ENCODE measurements at regions not wholly inside any gene's neighbourhood (a gene's known extent, or its start where the extent isn't known, plus 50 kb on each side); places are given as distances from the start of the nearest gene placed in this dataset.
"Not testable (repeated sequence)": the region's sequence is repeated elsewhere in the genome, so short reads cannot be mapped to it uniquely, and the experiment has no call there.

- DNase-seq: not testable (repeated sequence)
Measured at GRCh38 chr5:96319981-96320739, 112.9 kb downstream of the PCSK1 start.

DNA sequence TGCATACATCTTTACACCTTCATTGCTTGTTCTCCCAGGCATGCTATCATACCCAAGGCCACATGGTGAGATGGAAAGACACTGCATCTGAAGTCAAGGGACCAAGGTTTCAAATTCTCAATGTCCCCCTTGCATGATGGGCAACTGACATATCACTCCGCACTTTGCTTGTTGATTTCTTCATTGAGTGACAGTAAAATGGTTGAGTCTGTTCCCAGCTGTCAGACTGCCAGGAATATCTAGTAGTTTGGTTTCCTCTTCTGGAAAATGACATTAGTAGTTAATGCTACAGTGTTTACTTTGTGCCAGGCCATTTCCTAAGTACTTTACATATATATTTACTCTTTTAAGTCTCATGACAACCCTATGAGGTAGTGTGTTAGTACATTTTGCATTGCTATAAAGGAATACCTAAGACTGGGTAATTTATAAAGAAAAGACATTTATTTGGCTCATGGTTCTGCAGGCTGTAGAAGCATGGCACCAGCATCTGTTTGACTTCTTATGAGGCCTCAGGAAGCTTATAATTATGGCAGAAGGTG, 114.4 kb downstream of the PCSK1 start:
- DNase-seq: peak in 1 of 3 experiments; percentile 8

- DNase-seq: no peak
Measured at GRCh38 chr5:96317945-96318344, 115.1 kb downstream of the PCSK1 start.

- DNase-seq: no peak
Measured at GRCh38 chr5:96316487-96316886, 116.6 kb downstream of the PCSK1 start.

- no peak for DNase-seq
Measured at GRCh38 chr5:96316017-96316416, 117.0 kb downstream of the PCSK1 start.

GRCh38 chr5:96315431-96315830, 117.6 kb downstream of the PCSK1 start:
- no peak for DNase-seq

GRCh38 chr5:96312383-96312782, 120.7 kb downstream of the PCSK1 start:
- no peak for DNase-seq

DNA sequence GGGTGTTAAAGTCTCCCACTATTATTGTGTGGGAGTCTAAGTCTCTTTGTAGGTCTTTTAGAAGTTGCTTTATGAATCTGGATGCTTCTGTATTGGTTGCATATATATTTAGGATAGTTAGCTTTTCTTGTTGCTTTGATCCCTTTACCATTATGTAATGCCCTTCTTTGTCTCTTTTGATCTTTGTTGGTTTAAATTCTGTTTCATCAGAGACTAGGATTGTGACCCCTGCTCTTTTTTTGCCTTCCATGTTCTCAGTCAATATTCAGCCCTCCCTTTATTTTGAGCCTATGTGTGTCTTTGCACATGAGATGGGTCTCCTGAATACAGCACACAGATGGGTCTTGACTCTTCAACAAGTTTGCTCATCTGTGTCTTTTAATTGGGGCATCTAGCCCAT, 126.0 kb downstream of the PCSK1 start:
- DNase-seq: not testable (repeated sequence)

DNA sequence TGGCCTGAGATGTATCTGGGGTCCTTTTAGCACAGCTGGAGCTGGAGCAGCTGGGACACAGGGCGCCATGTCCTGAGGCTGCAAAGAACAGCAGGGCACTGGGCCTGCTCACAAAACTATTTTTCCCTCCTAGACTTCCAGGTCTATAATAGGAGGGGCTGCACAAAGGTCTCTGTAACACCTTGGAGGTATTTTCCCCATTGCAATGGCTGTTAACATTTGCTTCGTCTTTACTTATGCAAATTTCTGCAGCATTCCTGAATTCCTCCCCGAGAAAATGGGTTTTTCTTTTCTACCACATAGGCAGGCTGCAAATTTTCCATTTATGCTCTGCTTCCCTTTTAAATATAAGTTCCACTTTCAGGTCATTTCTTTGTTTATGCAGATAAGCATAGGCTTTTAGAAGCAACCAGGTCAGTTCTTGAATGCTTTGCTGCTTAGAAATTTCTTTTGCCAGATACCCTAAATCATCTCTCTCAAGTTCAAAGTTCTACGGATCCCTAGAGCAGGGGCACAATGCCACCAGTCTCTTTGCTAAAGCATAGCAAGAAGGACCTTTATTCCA, 130.8 kb downstream of the PCSK1 start:
- no peak for DNase-seq

DNA sequence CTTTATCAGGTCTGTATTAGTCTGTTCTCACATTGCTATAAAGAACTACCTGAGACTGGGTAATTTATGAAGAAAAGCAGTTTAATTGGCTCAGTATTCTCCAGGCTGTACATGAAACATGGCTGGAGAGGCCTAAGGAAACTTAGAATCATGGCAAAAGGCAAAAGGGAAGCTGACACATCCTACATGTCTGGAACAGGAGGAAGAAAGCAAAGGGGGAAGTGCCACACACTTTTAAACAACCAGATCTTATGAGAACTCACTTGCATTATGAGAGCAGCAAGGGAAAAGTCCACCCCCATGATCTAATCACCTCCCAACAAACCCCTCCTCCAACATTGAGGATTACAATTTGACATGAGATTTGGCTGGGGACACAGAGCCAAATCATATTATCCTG, 132.1 kb downstream of the PCSK1 start:
- DNase-seq: no peak

DNA sequence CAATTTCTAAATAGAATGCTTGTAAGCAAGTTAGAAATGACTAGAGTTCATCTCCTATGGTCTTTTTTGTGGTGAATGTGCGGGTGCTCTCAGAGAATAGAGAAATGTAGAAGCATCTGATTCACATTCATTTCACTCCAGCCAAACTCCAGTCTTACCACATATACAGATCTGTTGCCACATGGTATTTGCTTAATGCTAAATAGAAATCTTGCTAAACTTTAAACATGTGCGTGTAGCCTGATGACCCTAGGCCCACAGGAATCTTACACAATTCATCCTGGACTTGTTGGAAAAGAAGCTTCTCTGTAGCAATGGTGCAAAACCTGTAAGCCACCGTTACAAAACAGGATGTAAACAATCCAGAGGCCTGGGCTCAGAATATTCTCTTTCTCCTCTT, 135.2 kb downstream of the PCSK1 start:
- DNase-seq: no peak

DNA sequence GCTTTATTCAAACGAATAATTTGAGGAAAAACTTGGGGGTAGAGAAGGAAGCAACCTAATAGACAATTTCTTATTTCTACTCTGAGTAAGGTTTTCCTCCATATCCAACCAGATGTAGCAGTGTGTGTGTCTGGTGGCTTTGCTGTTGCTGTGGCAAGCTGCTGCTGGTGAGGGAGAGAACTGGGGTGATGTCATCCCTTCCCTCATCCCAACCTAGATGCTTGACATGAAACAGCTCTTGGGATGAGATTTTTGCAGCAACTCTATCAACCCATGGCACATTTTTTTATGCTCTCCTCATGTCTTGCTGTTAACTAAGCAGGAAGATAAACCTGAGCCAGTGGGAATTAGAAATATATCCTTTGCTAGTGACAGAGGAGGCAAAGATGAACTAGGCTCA, 135.8 kb downstream of the PCSK1 start:
- no peak for DNase-seq

DNA sequence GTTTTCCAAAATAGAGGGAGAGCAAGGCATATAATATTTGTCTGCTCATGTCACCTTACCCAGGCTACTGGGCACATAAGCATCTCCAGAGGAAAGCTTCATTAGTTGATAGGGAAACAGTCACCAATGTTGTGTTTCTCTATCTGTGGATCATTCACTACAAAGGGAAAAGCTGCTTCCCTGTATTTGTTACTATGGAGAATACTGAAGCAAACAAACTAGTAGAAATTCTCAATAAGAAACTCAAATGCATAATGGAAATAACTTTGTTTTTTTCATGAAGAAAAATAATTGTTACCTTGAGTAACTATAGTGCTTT, 138.2 kb downstream of the PCSK1 start:
- no peak for DNase-seq

DNA sequence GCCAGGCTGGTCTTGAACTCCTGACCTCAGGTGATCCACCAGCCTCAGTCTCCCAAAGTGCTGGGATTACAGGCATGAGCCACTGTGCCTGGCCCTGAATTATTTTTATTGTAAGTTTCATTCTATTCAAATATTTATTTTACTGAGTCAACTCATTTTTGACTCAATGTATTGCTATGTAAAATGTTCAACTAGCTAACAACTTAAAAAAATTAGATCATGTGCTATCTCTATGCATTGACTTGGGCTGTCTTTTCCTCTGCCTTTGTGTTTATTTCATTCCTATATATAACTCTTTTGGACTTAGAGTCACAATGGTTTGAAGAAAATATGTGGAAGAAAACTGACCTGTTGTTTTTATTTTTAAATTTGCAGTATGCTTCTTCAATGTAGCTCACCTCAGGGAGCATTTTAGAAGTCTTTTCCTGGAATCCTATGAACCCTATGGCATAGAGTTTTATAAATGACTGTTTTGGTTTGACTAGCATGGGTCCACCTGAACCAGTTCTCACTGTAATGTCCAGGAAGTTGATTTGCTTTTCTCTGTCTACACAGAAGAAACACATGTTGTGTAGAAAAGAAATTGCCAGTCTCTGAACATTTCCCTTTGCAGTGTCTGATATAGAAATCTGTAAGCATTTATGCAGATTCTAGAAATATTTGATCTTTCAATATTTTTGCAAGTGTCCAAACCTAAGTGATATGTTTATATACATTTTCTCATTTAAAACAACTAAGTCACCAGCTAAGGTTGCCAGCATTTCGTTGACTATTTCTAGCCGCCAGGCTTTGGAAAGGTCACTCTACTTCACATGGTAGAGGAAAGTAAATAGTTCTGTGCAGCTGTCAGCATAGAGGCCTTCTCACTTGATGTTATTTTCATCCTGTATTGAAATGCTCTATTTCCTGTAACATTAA, 138.8 kb downstream of the PCSK1 start:
- no peak for DNase-seq

DNA sequence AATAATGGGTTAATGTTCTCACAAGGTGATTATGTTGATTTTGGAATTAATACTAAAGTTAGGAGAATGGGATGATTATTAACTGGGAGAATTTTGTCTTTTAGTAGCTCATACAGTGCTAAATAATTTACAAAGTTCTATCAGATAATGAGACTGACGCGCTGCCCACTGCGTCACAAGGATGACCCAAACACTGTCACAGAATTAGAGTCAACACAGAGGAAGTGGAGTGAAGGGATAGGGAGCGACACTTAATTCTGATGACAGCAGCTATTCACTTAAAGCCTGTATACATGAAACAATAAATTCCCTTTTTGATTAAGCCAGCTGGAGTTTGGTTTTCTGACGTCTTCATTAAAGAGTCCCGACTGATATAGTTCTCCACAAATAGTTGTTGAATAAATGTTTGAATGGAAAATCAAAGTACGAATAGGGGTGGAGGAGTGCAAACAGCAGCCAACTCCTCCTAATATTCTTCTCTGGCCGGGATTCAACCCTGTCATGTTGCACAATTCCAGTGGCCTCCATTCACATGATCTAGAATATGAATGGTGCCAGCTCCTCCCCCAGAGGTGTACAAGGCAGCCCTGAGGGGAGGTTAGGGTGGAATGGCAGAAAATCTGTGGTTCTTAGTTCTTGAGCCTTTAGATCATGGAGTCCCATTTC, 140.3 kb downstream of the PCSK1 start:
- no peak for DNase-seq

GRCh38 chr5:96289287-96289686, 143.8 kb downstream of the PCSK1 start:
- DNase-seq: not testable (repeated sequence)

DNA sequence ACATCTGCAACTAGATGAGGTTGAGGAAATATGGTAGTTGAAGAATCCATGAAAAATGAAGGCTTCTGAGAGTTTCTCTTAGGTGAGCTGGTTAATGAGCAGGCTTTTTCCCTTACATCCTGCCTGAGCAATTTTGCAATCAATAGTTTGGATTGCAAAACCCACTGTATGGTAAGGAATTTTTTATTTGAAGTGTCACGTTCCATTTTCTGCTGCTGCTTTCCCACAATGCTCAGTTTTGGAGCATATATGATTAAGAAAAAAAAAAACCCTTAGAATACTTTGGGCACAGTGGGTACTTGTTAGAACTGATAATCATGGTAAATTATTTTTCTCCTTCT, 144.2 kb downstream of the PCSK1 start:
- no peak for DNase-seq

- no peak for DNase-seq
Measured at GRCh38 chr5:96288166-96288844, 144.7 kb downstream of the PCSK1 start.

DNA sequence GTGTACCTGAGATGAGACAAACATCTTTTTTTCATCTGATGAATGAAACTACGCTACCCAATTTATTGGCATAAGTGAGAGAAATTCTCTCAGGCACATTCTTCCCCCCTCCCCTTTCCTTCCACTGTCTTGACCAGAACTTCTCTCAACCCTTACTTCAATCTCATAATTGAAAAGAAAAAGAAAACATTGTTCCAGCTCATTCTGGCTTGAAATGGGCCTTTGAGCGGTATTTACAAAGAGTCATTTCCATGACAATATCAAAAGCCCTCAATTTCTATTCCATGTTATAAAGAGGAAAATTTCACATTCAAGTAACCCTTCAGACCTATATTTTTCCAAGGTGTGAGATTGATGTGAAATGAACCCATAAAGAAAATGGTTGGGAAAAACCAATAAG, 145.9 kb downstream of the PCSK1 start:
- no peak for DNase-seq

DNA sequence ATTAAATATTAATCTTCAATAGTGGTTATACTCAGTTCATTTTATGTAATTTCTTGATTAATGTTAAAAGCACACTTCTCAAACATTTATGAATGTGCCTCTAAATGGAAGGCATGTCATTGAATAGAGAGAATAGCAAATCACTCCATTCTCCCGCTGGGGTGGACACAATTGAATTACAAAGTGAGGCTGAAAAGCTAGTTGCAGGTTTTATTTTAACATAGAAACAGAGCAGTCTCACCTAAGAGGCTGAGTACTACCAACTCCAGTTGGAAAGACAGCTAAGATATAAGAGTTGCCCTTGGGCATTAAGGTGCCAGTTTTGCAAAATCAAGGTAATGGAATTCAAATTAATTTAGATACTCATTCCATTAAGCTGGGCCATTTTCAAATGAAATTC, 147.2 kb downstream of the PCSK1 start:
- no peak for DNase-seq

- DNase-seq: no peak
Measured at GRCh38 chr5:96284727-96285389, 148.2 kb downstream of the PCSK1 start.

- no peak for DNase-seq
Measured at GRCh38 chr5:96283589-96283988, 149.5 kb downstream of the PCSK1 start.
